Colonic mucosa (tissue), 4 donors: ENCODE measurements at regions not wholly inside any gene's neighbourhood (a gene's known extent, or its start where the extent isn't known, plus 50 kb on each side); places are given as distances from the start of the nearest gene placed in this dataset.

Source experiments
- DNase-seq: peaks from one replicate; pipeline ENCODE4 v3.0.0-alpha.2; 2020
- H3K27ac ChIP-seq: fragments of 200-600 bp; one replicate; pipeline ENCODE4 v1.8.0; 2021
- H3K27me3 ChIP-seq: fragments of 200-600 bp; one replicate; pipeline ENCODE4 v1.8.0; 2021
- H3K36me3 ChIP-seq: fragments of 200-600 bp; one replicate; pipeline ENCODE4 v1.8.0; 2021
- H3K4me1 ChIP-seq: fragments of 200-600 bp; one replicate; pipeline ENCODE4 v1.8.0; 2021; ENCODE audit warnings: mild to moderate bottlenecking
- H3K4me3 ChIP-seq: fragments of 200-600 bp; one replicate; pipeline ENCODE4 v1.8.0; 2021
- H3K9ac ChIP-seq, 2 donors: one replicate each; pipeline ENCODE4 v1.7.0; 2013; ENCODE audit warnings: control low read depth in 2 of 2, low read depth in 2 of 2, low read length in 2 of 2
- H3K9me3 ChIP-seq: fragments of 200-600 bp; one replicate; pipeline ENCODE4 v1.8.0; 2021
- intact Hi-C: fragments of 100-400 bp; cut with DNase I; formaldehyde crosslinking; loops from one replicate; pipeline ENCODE4 v1.14.1; 2022
- TF ChIP-seq, protein P1 (sequence below): fragments of 200-600 bp; IDR thresholded peaks from one replicate; pipeline ENCODE4 v1.8.0; 2022; ENCODE audit warnings: antibody characterized with exemption, mild to moderate bottlenecking
- donor health status: healthy.
- donor health status: DM: no; HTN: no; CAD: no.
- donor health status: DM: no; HTN: no; CAD: no.

GRCh38 chr3:102972350-102972749 lies 537.5 kb downstream of the ZPLD1 start:
- DNase-seq = no peak
- Histone ChIP-seq H3K4me1 (no peaks in the 10 kb centered on the region), H3K9me3 (no peaks in the 10 kb centered on the region), H3K27me3 (no peaks in the 10 kb centered on the region), H3K27ac (no peak overlapping the region), H3K36me3 (no peaks in the 10 kb centered on the region), H3K4me3 (no peak overlapping the region), H3K9ac (no peak overlapping the region)
- intact Hi-C loops = no loop called here
- TF ChIP-seq, protein P1, sequence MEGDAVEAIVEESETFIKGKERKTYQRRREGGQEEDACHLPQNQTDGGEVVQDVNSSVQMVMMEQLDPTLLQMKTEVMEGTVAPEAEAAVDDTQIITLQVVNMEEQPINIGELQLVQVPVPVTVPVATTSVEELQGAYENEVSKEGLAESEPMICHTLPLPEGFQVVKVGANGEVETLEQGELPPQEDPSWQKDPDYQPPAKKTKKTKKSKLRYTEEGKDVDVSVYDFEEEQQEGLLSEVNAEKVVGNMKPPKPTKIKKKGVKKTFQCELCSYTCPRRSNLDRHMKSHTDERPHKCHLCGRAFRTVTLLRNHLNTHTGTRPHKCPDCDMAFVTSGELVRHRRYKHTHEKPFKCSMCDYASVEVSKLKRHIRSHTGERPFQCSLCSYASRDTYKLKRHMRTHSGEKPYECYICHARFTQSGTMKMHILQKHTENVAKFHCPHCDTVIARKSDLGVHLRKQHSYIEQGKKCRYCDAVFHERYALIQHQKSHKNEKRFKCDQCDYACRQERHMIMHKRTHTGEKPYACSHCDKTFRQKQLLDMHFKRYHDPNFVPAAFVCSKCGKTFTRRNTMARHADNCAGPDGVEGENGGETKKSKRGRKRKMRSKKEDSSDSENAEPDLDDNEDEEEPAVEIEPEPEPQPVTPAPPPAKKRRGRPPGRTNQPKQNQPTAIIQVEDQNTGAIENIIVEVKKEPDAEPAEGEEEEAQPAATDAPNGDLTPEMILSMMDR = no peak

DNA sequence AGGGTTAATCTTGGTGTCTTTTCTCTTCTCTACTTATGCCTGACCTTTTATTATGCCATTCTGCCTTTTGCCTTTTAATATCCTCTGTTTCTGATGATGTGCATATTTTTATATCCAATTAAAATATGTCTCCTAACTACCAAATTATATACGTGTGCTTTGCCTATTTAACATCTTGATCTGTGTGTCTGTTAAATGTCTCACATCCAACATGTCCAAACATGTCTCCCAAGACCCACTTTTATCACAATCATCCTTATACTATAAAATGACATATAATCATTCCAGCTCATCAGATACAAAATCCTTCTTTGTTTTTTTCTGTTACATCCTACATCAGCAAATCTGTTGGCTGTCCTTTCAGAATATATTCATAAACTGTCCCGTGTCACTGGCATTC lies 539.5 kb downstream of the ZPLD1 start:
- Histone ChIP-seq H3K27me3 (no peaks in the 10 kb centered on the region), H3K36me3 (no peaks in the 10 kb centered on the region), H3K4me1 (no peaks in the 10 kb centered on the region), H3K9me3 (no peaks in the 10 kb centered on the region), H3K9ac (no peak overlapping the region), H3K27ac (no peak overlapping the region), H3K4me3 (no peak overlapping the region)
- intact Hi-C loops = no loop called here
- TF ChIP-seq, protein P1 = no peak
- no peak for DNase-seq

DNA sequence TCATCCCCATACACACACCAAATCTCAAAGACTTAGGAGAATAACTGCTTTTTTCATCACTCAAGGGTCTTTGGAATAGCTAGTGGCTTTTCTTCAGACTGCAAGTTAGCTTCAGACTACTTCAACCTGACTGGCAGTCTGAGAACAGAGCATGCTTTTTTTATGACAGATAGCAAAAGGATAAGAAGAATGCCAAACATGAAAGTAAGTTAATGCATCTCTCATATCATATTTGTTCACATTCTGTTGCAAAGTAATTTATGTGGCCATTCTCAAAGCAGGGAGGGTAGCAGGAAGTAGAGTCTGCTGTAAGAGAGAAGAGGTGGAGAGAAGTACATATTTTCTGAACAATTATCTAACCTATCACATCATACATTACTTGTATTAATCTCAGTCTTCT lies 544.4 kb downstream of the ZPLD1 start:
- no peak for DNase-seq
- H3K4me3 ChIP-seq = no peak overlapping the region
- H3K9me3 ChIP-seq = no peaks in the 10 kb centered on the region
- intact Hi-C loops = no loop called here
- TF ChIP-seq, protein P1 = no peak
- no peaks in the 10 kb centered on the region for H3K27me3 ChIP-seq
- H3K9ac ChIP-seq = no peak overlapping the region
- no peak overlapping the region for H3K27ac ChIP-seq
- H3K36me3 ChIP-seq = no peaks in the 10 kb centered on the region
- no peaks in the 10 kb centered on the region for H3K4me1 ChIP-seq

DNA sequence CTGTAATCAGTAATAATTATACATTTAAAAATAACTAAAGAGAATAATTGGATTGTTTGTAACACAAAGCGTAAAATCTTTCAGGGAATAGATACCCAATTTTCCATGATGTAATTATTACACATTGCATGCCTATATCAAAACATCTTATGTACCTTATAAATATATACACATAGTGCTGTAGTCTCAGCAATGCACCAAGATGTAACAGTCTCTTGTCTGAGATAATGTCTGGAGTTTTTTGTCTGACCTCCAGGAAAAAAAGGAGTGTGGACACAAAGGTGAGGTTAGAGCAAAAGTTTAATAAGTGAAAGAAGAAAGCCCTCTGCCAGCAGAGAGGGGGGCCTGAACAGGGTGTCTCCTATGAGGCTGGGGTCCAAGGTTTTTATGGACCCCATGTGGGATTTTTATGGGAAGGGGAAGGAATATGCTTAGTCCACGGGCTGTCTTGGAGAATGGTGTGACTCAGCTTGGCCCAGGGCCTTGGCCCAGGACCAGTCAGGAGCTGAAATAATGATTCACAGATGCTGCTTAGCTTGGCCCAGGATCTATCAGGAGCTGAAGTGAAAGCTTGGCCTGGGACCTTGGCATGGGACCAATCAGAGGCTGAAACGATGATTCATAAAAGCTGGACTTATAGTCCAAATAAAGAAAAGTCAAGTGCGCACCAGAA lies 545.0 kb downstream of the ZPLD1 start:
- Histone ChIP-seq H3K4me1 (no peaks in the 10 kb centered on the region), H3K36me3 (no peaks in the 10 kb centered on the region), H3K27ac (no peak overlapping the region), H3K4me3 (no peak overlapping the region), H3K9ac (no peak overlapping the region), H3K27me3 (no peaks in the 10 kb centered on the region), H3K9me3 (no peaks in the 10 kb centered on the region)
- intact Hi-C loops = no loop called here
- DNase-seq = peak; percentile 29
- TF ChIP-seq, protein P1 = no peak

DNA sequence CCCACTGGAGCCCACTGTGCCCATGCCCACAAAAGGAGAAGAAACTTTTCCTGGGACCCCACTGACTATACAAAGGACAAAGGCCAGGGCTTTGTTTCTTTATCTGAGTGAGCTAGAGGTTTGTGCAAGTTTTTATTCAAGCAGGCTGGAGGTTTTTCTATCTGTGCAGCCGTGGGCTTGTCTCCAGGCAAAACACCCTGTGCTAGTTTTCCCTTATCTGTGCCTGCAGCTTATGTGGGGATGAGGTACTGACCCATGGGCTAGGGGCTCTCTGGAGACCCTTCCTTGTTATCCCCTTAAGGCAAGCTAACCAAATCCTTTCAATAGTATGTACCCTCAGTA lies 545.5 kb downstream of the ZPLD1 start:
- H3K4me3 ChIP-seq = no peak overlapping the region
- no peak overlapping the region for H3K27ac ChIP-seq
- H3K4me1 ChIP-seq = no peaks in the 10 kb centered on the region
- no peak for DNase-seq
- H3K36me3 ChIP-seq = no peaks in the 10 kb centered on the region
- no peaks in the 10 kb centered on the region for H3K9me3 ChIP-seq
- intact Hi-C loops = no loop called here
- H3K9ac ChIP-seq = no peak overlapping the region
- H3K27me3 ChIP-seq = no peaks in the 10 kb centered on the region
- TF ChIP-seq, protein P1 = no peak
